GM11168 (cell line): ENCODE measurements at regions not wholly inside any gene's neighbourhood (a gene's known extent, or its start where the extent isn't known, plus 50 kb on each side); places are given as distances from the start of the nearest gene placed in this dataset.

ENCODE experiments used
- in situ Hi-C: fragments of 300-500 bp; cut with MboI; formaldehyde crosslinking; loops from one replicate; pipeline ENCODE4 v1.12.0; 2022; ENCODE audit warnings: low sequenced_read_pairs; ENCODE audit not compliant: unreplicated experiment

DNA sequence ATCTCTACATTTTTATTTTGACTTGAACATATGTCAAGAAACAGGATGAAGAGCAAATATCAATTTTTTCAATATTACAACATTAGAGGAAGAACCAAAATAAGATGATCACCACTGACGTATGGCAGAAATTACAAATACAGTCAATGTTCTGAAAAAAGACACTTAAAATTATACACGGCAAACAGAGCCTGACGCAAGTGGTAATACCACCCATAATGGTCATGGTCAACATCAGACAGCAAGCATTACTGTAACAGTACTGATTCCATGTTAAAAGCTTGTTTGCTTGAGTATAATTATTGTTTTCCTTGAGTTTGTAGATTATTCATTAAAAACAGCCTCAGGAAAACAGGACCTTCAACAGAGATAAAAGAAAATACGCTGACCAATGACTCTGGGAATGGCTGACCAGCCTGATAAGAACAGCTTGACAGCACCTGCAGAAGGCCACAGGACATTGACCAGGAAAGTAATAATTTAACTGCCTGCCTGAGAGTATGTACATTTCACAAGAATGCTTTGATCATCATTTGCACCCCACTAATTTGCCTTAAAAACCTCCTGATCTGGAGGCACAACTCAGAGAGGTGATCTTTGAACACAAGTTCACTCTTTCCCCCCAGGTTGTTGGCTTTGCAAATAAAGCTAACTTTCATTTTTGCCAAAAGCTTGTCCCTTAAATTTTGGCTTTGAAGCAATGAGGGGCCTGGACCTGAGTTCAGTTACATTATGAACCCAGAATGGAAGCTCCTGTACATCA is 187.3 kb downstream of the IPO8 start:
- in situ Hi-C loops, result no loop called here

DNA sequence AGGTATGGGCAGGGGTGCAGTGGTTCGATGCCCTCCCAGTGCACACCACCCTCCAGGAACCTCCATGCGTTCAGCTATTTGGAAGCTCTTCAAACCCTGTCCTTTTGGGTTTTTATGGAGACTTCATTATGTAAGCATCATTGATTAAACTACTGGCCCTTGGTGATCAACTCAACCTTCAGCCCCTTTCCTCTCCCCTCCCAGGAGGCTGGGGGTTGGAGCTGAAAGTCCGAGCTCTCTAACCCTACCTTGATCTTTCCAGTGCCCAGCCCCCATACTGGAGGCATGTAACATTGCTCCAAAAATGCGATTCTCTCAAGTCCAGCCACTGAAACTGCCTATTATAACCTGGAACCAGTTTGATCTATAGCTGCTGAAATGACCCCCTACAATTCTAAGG is 188.1 kb downstream of the IPO8 start:
- in situ Hi-C loops, result no loop called here

DNA sequence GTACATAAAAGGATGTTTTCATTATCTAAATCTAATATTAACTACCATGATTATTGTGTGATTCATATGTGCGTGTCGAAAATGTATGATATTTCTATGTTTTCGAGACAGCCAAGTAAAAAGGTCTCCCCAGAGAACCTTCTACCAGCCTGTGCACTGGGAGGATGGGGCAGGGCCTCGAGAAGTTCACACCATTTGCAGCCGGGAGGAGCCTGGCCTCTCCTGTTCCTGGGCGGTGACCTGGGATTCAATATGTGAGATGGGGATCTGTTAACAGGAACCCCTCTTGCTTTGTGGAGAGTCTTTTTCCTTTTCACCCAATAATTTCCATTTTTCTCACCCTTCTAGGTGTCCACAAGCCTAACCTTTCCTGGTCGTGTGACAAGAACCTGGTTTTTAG is 189.3 kb downstream of the IPO8 start:
- in situ Hi-C loops, result no loop called here

DNA sequence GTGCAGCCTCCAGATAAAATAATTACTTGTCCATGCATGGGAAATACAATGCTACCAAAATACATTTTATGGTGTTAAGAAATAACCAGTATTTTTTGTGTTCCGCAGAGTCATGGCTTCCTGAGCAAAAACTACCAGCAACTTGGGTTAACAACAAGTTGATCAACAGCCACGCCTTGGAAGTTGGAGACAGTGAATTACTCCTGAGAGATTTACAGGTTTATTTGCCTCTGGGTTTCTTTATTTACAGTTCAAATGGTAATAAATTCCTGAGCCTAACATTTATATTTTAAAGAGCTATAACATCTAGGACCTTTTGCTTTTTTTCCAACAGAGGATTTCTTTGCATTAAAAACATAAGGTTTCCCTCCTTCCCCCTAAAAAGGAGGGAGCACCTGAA is 194.0 kb downstream of the IPO8 start:
- in situ Hi-C loops, result no loop called here

DNA sequence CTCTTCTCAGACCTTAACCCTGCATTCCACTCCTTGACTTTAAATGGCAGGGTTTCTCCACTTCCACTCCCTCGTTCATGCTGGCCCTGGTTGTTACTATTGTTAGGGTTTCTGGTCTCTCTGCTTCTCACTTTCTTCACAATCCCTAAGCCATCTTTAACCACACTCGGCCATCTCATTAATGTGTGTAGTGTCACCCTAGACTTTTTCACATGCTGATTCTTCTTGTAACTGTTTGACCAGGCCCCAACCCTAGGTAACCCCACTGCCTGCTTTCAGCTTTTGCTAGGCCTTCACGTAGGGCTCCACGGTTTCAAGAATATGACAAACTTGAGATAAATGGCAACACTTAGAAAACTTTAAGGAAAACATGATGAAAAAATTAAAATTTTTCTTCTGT is 195.1 kb downstream of the IPO8 start:
- in situ Hi-C loops, result no loop called here

DNA sequence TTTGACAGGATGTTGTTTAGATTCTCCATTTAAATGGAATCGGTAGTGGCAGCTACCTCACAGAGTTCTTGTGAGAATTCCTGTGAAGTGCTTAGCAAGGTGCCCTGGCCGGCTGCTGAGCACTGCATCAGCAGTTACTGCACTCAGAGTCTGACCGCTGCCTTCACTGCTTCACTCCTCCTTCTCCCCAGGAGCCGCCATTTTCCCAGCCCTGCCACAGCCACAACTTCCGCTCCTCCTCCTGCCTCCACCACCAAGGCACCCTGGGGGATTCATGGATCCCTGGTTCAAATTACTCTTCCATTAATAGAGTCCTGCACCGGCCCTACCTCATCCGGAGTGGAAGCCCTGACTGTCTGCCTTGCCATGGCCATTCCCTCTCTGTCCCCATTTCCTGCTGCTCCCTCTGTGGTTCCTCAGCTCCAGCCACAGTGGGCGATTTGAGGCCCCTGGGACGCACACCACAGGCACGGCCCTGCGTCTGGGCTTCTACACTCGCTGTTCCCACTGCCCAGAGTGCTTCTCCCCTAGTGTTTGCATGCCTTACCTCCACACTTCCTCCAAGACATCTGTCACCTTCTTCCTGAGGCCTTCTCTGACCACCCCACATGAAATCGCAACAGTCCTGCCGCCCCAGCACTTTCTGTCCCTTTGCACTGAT is 210.3 kb downstream of the IPO8 start:
- in situ Hi-C loops, result no loop called here

DNA sequence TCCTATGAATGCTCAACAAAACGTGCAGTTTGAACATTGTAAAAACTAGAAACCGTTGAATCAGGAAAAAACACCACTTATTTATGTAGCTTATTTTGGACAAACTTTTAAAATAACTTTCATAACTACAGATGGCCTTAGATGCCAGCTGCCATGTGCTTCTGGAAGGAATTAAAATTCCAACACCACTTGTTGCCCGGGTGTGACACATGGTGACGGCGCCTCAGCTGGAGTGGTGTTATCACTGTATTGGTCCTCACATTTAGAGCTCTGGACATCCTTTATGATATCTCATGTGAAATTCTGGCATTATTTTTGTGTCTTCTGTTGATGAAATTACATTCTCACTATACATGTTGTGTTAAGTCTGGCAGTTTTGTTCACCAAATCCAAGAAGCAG is 211.0 kb downstream of the IPO8 start:
- in situ Hi-C loops, result no loop called here

DNA sequence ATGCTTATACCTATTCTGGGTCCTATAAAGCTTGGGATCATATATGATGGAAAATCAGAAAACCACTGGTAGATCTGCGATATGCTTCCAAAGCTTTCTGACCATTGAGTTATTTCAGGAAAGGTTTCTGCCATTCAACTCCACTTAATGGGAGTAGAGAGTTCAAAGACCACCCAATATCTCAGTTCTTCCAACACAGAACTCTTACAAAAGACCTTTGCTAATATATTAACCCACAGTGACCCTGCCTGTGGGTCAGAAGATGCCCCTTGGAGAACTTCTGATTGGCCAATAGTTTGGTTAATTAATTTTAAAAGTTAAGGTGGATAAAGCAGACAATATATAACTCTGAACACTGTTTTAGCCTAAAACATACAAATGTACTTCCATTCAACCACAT is 213.0 kb downstream of the IPO8 start:
- in situ Hi-C loops, result no loop called here

DNA sequence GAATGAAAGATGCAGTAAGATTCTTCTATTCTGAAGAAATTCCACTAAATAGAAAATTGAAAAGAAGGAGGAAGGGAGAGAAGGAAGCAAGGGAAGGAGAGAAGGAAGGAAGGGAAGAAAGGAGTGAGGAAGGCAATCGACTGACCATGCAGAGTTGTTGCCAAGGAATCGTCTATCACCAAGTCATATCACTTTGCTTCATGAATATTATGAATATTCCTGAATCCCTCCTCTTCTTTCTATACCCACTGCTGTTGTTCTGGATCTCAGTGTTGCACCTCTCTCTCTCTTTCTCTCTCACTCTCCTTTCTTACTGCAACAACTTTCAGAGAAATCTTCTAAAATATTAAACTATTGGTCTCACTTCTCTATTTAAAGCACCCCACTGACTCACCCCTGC is 222.4 kb downstream of the IPO8 start:
- in situ Hi-C loops, result no loop called here

DNA sequence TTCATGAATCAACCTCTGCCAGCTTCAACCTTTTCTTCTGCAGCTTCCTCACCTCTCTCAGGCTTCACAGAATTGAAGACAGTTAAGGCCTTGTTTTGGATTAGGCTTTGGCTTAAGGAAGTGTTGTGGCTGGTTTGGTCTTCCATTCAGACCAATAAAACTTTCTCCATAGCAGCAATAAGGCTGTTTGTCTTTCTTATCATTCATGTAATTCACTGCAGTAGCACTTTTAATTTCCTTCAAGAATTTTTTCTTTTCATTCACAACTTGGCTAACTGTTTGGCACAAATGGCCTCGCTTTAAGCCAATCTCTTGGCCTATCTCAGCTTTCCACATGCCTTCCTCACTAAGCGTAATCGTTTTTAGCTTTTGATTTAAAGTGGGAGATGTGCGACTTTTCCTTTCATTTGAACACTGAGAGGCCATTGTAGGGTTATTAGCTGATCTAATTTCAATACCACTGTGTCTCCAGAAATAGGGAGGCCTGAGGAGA is 229.5 kb downstream of the IPO8 start:
- in situ Hi-C loops, result no loop called here

DNA sequence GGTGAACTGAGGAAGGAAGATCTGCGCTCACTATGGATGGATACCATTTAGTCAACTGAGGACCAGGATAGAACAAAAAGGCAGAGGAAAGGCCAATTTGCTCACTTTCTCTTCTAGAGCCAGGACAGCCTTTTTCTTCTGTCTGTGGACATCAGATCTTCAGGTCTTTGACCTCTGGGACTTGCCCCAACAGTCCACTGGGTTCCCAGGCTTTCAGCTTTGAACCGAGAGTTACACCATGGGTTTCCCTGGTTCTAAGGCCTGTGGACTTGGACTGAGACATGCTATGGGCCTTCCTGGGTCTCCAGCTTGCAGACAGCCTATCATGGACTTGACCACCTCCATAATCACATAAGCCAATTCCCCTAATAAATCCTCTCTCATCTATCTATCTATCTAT is 232.0 kb downstream of the IPO8 start:
- in situ Hi-C loops, result no loop called here

DNA sequence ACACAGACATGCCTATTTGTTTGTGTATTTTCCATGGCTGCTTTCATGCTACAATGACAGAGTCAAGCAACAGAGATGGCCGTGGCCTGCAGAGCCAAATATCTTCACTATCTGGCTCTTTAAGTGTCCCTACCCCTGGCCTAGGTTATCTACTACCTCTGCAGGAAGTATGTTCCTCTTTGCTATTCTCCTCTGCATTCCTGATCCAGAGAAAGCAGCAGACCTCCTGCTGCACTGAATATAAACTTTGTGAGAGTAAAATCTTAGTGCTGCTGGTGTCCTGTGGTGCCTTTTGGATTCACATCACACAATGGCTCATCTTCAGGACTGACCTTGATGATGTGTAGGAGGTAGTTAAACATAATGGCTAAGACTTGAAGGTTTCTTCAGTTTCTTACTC is 233.4 kb downstream of the IPO8 start:
- in situ Hi-C loops, result no loop called here

DNA sequence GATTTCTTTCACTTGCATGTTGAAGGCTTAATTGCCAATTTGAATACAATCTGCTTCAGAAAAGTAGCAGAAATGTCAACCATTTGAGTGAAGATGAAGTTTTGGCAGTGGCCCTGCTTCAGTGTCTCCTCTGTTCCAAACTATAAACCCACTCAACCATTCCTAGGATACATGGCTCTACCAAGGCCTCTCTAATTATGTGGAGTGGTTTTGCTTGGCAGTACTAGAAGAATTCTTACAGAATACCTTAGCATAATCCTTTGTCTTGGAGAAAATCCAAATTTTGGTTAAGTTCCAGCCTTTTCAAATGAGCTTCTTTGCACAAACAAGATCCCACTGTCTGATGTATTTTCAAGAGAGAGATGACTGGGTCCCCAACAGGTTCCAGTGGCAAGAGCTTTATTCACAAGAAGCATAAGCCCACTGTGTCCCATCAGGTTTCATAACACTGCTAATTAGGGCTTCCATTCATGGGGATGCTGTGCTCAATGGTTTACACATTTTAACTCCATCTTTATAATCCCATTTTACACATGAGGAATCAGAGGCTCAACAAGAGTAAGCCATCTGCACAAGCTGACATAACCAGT is 234.5 kb downstream of the IPO8 start:
- in situ Hi-C loops, result no loop called here

DNA sequence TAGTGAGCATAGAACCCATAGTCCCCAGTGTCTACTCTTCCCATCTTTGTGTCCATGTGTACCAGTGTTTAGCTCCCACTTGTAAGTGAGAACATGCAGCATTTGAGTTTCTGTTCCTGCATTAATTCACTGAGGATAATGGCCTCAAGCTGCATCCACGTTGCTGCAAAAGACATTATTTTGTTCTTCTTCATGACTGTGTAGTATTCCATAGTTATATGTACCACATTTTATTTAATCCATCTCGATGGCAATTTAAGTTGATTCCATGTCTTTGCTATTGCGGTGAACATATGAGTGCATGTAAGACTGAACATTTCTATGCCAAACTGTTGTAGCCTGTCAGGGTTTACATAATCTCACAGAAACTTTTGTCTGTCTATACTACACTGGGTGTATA is 237.2 kb downstream of the IPO8 start:
- in situ Hi-C loops, result no loop called here

DNA sequence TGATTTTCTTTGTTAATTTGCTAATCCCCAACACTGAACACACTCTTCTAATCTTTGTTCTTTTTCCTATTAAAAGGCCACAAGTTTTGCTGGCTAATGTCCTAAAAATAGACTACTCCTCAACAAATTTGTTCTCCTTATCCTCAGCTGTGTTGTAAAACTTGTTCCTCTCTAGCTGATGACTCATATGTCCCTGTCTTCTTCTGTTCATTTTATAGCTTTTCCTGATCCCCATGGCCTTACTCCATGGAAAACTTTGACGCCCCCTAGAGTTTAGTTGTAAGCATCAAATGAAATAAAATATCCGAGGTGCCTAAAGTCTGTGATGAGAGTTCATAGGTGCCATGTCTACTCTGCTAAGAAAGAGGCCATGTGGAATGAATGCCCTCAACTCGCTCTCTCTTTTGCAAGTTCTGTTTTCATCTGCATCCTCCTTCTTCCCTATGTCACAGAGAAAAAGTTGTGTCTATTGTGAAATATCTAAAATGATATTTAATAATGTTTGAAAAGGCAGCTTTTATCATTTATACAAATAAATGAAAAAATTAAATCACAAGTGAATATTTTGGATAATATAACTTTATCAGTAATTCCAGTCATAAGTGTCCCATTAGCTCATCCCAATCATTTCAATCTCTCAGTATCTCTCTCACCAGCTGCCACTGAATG is 237.9 kb downstream of the IPO8 start:
- in situ Hi-C loops, result no loop called here

DNA sequence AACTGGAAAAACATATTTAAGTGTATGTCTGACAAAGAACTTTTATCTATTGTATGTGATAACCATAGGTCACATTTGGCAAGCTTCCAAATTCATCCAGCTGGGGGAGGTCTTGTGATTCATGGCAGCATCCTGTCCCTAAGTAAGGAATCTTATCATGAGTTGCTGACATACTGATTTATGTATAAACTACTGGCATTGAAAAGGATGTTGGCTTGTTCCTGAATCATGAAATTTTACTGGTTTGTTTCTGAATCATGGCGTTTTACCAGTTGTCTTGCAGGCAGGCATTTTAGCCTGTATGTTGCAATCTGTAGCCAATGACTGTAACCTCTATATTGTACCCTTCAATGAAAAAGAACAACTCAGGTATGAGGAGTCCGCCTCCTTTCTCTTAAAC is 244.8 kb downstream of the IPO8 start:
- in situ Hi-C loops, result no loop called here

DNA sequence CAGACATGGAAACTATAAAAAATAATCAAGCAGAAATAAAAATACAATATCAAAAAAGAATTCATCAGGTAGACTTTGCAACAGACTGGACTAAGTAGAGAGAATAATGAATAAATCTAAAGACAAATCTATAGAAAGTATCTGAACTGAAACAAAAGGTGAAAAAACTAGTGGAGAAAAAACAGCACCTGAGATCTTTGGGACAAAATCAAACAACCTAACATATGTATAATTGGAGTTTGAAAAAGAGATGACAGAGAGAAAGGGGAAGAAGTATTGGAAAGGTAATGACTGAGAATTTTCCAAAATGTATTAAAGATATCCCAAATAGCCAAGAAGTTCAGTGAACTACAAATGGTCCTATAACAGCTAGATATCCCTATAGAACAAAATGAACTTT is 245.4 kb downstream of the IPO8 start:
- in situ Hi-C loops, result no loop called here

DNA sequence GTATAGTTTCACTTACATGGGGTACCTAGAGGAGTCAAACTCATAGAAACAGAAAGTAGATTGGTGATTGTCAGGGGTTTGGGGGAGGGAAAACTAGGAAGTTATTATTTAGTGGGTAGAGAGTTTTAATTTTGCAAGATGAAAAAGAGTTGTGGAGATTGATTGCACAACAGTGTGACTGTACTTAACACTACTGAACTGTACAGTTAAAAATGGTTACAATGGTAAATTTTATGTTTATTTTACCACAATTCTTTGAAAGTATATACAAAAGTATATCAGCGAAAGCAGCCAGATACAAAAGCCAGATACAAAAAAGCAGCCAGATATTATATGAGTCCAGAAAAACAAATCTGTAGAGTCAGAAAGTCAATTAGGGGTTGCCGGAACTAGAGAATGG is 247.6 kb downstream of the IPO8 start:
- in situ Hi-C loops, result no loop called here

DNA sequence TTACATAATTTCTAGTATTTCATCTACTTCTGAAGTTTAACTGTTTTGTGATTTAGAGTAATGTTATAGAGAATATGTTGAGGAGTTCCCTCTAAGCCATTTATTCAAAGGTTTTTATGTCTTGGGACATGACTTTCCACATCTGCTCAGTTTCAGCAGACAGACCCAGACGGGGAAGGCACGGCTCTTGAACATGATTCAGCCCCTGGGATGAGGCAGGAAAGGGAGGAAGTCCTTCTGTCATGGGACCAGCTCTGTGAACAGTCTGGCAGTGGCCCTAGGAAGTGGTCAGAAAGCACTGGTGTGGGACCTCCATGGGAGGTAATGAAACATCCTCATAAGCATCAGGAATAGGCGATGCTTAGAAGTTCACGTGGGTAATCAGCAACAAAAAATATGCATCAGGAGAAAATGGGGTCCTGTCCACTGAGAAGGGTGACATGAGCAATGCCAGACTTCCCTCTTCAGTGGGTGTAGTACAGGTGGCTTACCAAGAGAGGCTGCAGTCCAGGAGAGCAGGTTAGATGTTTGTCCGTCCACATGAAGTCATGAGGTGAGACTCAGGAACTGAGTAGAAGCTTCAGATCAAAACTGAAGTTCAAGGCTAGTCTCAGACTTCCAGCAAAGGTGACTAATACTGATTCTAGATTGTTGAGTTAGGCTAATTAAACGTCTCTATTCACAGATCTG is 248.5 kb downstream of the IPO8 start:
- in situ Hi-C loops, result no loop called here

DNA sequence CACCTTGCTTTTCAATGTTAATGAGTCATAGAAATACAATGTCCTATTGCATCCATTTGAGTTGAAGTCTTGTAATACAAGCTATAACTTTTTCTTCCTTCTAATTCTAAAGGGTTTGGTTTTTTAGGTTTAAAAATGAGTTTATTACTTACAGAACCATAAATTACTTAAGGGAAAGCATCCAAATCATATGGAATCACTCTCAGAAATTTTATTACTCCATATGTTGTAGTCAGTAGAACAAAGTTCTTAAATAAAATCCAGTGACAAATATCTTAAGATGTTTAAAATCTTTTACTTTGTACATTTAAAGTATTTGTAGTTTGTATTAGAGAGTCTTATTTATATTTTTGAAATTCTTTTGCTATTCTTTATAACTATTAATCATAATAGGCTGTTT is 253.2 kb downstream of the IPO8 start:
- in situ Hi-C loops, result no loop called here
